Fibroblast of skin of back (primary cell): ENCODE measurements at regions not wholly inside any gene's neighbourhood (a gene's known extent, or its start where the extent isn't known, plus 50 kb on each side); places are given as distances from the start of the nearest gene placed in this dataset.
A peak's percentile ranks its signal among the peaks of the same experiment; 100 is the strongest.

Experiments used
- DNase-seq: peaks from one replicate; pipeline ENCODE4 v3.0.0-alpha.2; 2013

- DNase-seq, result peak; percentile 83
Observed at GRCh38 chr10:61842755-61843497, 58.6 kb upstream of the ARID5B start.

- no peak for DNase-seq
Observed at GRCh38 chr10:61844116-61844822, 57.2 kb upstream of the ARID5B start.

GRCh38 chr10:61845196-61845949 lies 56.1 kb upstream of the ARID5B start:
- no peak for DNase-seq

- DNase-seq, result peak; percentile 90
Observed at GRCh38 chr10:61845950-61846268, 55.6 kb upstream of the ARID5B start.

GRCh38 chr10:61846370-61847031 lies 55.0 kb upstream of the ARID5B start:
- DNase-seq, result no peak

GRCh38 chr10:61847087-61847486 lies 54.4 kb upstream of the ARID5B start:
- no peak for DNase-seq

- peak; percentile 28 for DNase-seq
Observed at GRCh38 chr10:61847640-61848039, 53.9 kb upstream of the ARID5B start.

- no peak for DNase-seq
Observed at GRCh38 chr10:61850376-61850775, 51.1 kb upstream of the ARID5B start.
